NCI-H146 treated with DMSO at 0.1 percent for 48 hours (cell line): ENCODE measurements at regions not wholly inside any gene's neighbourhood (a gene's known extent, or its start where the extent isn't known, plus 50 kb on each side); places are given as distances from the start of the nearest gene placed in this dataset.
"Not testable (repeated sequence)": the region's sequence is repeated elsewhere in the genome, so short reads cannot be mapped to it uniquely, and the experiment has no call there.

Source experiments
- DNase-seq: peaks from one replicate; lab custom pipeline; 2025; ENCODE audit not compliant: unreplicated experiment; lab: John Stamatoyannopoulos, UW

GRCh38 chrX:13428053-13428786 lies 108.4 kb upstream of the ATXN3L start:
- DNase-seq = no peak

- peak; percentile 32 for DNase-seq
Measured at GRCh38 chrX:13427441-13428052, 107.7 kb upstream of the ATXN3L start.

DNA sequence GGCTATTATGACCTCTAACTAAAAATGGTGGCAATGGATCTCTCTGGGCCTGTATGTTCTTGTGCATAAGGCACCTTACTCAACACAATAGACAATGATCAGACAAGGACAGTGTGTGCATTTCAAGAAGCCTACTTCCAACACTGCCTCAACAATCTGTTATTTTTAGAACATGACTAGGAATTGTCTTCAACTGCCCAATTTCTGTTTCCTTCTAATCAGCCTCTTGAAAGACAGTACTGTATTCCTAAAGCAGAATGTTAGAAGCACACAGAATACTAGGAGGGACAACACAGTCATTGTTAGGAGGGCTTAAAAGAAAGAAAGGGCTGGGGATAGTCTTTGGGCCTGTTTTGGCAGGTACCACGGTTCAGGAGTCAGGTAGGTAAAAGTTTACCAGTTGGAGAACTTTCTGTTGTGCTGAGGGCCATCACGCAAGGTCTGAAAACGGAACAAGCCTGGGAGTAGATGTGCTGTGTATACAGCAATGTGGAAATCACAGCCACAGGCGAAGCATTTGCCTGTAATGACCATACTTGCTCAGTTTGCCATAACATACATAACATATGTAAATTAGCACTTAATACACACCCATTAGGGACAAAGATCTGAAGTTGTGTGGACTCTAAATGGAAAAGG lies 100.8 kb upstream of the ATXN3L start:
- no peak for DNase-seq

DNA sequence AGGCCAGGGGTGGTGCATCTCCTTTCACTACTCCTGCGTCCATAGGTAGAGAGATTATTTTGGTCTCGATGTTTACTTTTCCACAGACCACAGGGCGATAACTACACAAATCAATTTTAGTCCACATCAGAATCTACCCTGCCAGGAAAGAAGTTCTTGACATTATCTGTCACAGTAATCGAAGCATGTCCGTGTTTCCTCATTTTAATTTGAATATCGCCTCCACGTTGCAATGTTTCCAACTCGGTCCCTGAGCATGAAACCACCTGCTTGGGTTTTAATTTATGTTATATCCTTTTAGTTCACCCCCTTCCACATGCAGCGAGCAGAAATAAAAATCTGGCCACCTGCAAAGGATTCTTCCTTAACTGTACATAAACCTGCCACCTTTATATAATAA lies 100.1 kb upstream of the ATXN3L start:
- no peak for DNase-seq

DNA sequence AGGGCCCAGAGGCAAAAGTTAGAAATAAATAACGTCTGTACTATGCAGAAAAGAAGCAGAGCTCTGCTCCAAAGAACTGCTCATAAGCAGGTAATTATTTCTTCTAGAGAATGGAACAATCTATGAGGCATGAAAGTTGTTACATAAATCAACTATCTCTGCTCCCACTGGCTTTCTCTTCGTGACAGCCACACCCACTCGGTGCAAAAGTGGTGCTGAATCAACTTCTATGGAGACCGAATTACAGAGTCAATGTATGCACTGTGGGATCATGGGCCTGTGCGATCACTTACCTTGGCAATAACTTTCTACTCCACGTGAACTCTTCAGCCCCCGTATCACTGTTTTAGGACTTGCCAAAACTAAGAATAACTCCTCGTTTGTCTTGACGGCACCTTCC lies 99.4 kb upstream of the ATXN3L start:
- no peak for DNase-seq

DNA sequence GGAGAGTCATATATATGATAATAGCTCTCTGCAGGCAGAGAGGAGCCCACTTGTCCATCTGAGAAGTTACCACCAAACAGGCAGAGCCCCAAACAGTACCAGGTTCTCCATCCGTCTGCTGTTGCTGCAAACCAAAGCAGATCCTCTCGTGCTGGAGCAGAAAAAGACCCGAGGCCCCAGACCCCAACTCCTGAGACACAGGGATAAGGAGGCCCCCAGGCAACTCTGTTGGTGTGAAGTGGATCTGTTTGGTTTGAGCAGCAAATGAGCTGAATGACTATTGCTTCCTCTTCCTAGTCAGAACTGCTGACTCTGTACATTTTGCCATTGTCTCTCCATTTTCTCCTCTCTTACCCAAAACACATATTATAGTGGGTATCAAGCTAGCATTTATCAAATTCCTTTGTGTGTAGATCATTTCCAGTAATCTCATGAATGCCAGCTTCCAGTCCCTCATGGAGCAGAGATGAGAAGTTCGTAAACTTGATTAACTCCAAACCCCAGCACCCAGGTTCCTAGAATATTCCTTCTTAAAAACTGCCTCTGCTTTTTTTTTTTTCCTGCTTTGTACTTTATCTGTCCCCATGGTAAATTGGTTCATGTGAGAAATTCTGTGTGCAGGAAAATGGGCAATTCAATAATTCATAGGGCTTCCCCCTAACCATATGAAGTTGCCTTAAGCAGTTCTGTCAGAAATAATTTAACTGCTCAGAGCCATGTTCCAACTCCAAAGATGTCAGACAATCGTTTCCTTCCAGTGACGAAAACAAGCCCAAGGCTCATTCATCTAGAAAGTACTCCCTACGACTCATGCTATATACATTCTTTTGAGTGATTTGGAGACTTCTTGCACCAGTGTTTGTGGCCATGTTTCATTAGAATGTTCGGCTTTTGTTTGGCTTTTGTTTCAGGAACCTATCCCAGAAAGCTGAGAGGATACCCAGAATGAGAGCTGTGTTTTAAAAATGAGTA lies 98.6 kb upstream of the ATXN3L start:
- no peak for DNase-seq

- no peak for DNase-seq
Measured at GRCh38 chrX:13415509-13415908, 95.7 kb upstream of the ATXN3L start.

GRCh38 chrX:13414006-13414647 lies 94.3 kb upstream of the ATXN3L start:
- DNase-seq = no peak

DNA sequence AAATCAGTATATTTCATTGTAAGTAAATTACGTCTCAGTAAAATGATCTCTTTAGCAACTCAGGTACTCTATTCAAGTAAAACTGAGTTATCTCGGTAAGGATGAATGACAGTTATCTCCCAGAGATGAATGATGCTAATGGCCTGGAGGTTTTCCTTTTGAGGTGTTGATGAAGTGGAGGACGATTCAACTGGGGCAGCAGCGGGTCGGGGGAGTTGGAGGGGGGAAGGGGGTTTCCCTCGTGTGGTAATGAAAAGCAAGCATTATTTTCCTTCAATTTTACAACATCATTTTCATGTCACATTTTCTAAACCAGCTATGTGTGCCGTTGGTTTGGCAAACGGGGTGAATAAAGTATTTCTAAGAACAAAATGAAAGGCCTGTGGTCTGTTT lies 92.4 kb upstream of the ATXN3L start:
- no peak for DNase-seq

DNA sequence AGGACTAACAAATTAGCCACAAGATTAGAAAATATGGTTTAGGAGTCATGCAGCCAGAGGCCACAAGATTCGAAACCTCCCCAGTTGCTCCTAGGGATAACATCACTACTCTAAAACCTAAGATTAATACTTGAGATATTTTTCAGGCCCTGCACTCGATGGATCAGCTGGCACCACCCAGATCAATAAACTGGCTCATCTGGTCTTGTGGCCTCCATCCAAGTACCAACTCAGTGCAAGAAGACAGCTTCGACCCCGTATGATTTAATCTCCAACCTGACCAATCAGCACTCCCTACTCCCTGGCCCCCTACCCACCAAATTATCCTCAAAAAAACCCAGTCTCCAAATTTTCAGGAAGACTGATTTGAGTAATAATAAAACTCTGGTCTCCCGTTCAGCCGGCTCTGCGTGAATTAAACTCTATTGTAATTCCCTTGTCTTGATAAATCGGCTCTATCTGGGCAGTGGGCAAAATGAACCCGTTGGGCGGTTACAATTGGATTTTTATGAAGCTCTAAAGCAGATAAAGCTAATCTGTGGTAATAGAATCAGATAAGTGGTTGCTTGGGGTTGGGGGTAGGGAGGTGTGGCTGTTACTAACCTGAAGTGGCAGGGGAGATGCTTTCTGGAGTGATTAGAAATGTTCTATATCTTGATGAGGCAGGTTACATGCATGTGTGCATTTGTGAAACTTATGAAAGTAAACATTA lies 91.8 kb upstream of the ATXN3L start:
- no peak for DNase-seq

- not testable (repeated sequence) for DNase-seq
Measured at GRCh38 chrX:13408599-13408998, 88.7 kb upstream of the ATXN3L start.

- not testable (repeated sequence) for DNase-seq
Measured at GRCh38 chrX:13404777-13405176, 84.9 kb upstream of the ATXN3L start.

GRCh38 chrX:13404364-13404763 lies 84.5 kb upstream of the ATXN3L start:
- DNase-seq = no peak

DNA sequence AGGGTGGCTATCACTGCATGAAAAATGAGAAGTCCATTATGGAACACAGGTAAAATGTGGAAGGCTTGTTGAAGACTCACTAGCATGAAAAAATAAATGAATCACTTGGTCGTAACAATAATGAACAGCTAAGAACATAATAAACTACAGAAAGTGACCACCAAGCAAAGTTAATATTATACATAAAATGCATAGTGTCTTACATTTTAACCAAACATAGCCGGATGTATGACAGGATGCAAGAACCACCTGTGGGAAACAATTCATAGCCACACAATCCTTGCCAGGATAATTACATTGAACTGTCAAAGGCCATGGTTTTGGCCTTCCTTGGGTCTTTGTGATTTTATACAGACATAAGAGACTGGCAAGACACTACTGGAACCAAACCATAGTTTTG lies 81.9 kb upstream of the ATXN3L start:
- DNase-seq = no peak

DNA sequence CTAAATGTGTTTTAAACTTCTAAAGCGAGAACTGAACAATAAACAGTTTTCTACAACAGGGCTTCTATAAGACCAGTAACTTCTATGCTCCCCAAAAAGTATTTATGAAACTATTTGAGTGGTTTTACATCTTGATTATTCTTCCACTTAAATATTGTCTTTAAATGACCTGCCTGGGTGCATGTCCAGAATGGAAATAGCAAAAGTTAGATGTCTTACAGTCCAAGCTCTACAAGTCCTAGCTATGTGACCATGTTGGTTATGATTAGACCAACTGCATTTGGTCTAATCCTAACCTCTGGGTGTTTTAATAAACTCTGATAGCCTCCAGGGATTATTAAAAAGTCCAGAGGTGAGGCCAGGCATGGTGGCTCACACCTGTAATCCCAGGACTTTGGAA lies 79.0 kb upstream of the ATXN3L start:
- DNase-seq = no peak

- no peak for DNase-seq
Measured at GRCh38 chrX:13397878-13398818, 78.3 kb upstream of the ATXN3L start.

DNA sequence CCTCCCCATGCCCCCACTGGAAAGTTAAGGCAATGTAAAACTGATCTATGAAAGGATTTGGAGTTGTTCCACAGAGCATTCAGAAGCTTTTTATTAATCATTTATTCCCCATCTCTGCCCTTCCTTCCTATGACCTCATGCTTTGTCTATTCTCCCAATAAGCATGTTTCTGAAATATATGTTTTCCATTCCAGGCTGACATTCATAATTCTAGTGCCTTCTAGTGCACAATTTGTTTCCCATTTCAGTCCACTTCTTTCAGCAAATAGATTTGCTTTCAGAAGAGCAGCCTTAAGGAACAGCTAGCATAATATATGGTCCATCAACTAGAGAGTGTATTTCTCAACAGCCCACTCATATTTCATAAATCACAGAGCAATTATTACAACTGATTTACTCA lies 77.1 kb upstream of the ATXN3L start:
- no peak for DNase-seq

- no peak for DNase-seq
Measured at GRCh38 chrX:13389501-13389900, 69.6 kb upstream of the ATXN3L start.
